Prostate gland (tissue), 2 donors: ENCODE measurements at regions not wholly inside any gene's neighbourhood (a gene's known extent, or its start where the extent isn't known, plus 50 kb on each side); places are given as distances from the start of the nearest gene placed in this dataset.

Experiments used
- POLR2A ChIP-seq: fragments of 450-650 bp; IDR thresholded peaks from one replicate; pipeline ENCODE4 v1.6.1; 2016; ENCODE audit warnings: antibody characterized with exemption, mild to moderate bottlenecking
- TF ChIP-seq, protein P1 (sequence below), 4 experiments: fragments of 200-600 bp in 2 of 4; fragments of 450-650 bp in 2 of 4; sonication (generic) in 2 of 4; IDR thresholded peaks; 1 replicate in 3 of 4; 2 replicates in 1 of 4; pipeline ENCODE4 v1.5.1; 2016 to 2019; ENCODE audit warnings: antibody characterized with exemption in 4 of 4, mild to moderate bottlenecking in 2 of 4, moderate library complexity in 2 of 4

GRCh38 chr15:22735781-22736180, 50.7 kb upstream of the NIPA1 start:
- no peak for TF ChIP-seq POLR2A
- TF ChIP-seq, protein P1, sequence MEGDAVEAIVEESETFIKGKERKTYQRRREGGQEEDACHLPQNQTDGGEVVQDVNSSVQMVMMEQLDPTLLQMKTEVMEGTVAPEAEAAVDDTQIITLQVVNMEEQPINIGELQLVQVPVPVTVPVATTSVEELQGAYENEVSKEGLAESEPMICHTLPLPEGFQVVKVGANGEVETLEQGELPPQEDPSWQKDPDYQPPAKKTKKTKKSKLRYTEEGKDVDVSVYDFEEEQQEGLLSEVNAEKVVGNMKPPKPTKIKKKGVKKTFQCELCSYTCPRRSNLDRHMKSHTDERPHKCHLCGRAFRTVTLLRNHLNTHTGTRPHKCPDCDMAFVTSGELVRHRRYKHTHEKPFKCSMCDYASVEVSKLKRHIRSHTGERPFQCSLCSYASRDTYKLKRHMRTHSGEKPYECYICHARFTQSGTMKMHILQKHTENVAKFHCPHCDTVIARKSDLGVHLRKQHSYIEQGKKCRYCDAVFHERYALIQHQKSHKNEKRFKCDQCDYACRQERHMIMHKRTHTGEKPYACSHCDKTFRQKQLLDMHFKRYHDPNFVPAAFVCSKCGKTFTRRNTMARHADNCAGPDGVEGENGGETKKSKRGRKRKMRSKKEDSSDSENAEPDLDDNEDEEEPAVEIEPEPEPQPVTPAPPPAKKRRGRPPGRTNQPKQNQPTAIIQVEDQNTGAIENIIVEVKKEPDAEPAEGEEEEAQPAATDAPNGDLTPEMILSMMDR (IDR thresholded peaks at IDR 0.05), result no peak
